GM19463 (cell line): ENCODE measurements at regions not wholly inside any gene's neighbourhood (a gene's known extent, or its start where the extent isn't known, plus 50 kb on each side); places are given as distances from the start of the nearest gene placed in this dataset.
"Not testable (repeated sequence)": the region's sequence is repeated elsewhere in the genome, so short reads cannot be mapped to it uniquely, and the experiment has no call there.

Experiments
- ATAC-seq: cut with Tn5 transposase; IDR thresholded peaks from one replicate; pipeline ENCODE4 v1.9.1; 2021; ENCODE audit warnings: mild to moderate bottlenecking, moderate library complexity; ENCODE audit not compliant: unreplicated experiment

- ATAC-seq, result no peak
These were observed 466.2 kb upstream of the PBX1 start for GRCh38 chr1:164092603-164093353.

- ATAC-seq, result no peak
These were observed 465.4 kb upstream of the PBX1 start for GRCh38 chr1:164093543-164093942.

GRCh38 chr1:164101802-164102201, 457.2 kb upstream of the PBX1 start:
- no peak for ATAC-seq

- no peak for ATAC-seq
These were observed 427.0 kb upstream of the PBX1 start for GRCh38 chr1:164131949-164132348.

- ATAC-seq, result no peak
These were observed 421.6 kb upstream of the PBX1 start for GRCh38 chr1:164137273-164137925.

- ATAC-seq, result no peak
These were observed 417.2 kb upstream of the PBX1 start for GRCh38 chr1:164141797-164142196.

GRCh38 chr1:164154622-164155021, 404.4 kb upstream of the PBX1 start:
- ATAC-seq, result no peak

GRCh38 chr1:164155347-164155746, 403.6 kb upstream of the PBX1 start:
- no peak for ATAC-seq

GRCh38 chr1:164163289-164163849, 395.6 kb upstream of the PBX1 start:
- ATAC-seq, result no peak

- ATAC-seq, result no peak
These were observed 393.5 kb upstream of the PBX1 start for GRCh38 chr1:164165466-164165865.

GRCh38 chr1:164166454-164166853, 392.5 kb upstream of the PBX1 start:
- ATAC-seq, result not testable (repeated sequence)

GRCh38 chr1:164177118-164177517, 381.9 kb upstream of the PBX1 start:
- no peak for ATAC-seq

GRCh38 chr1:164180824-164181223, 378.2 kb upstream of the PBX1 start:
- ATAC-seq, result no peak

GRCh38 chr1:164183854-164184635, 374.9 kb upstream of the PBX1 start:
- no peak for ATAC-seq

GRCh38 chr1:164186881-164187280, 372.1 kb upstream of the PBX1 start:
- no peak for ATAC-seq

GRCh38 chr1:164188497-164188896, 370.5 kb upstream of the PBX1 start:
- no peak for ATAC-seq

GRCh38 chr1:164191191-164191590, 367.8 kb upstream of the PBX1 start:
- ATAC-seq, result no peak

- ATAC-seq, result no peak
These were observed 348.7 kb upstream of the PBX1 start for GRCh38 chr1:164210211-164210739.

- no peak for ATAC-seq
These were observed 335.6 kb upstream of the PBX1 start for GRCh38 chr1:164223378-164223777.

GRCh38 chr1:164225011-164225410, 334.0 kb upstream of the PBX1 start:
- ATAC-seq, result no peak

GRCh38 chr1:164226977-164227376, 332.0 kb upstream of the PBX1 start:
- no peak for ATAC-seq
